ENCODE measurements at regions not wholly inside any gene's neighbourhood (a gene's known extent, or its start where the extent isn't known, plus 50 kb on each side); places are given as distances from the start of the nearest gene placed in this dataset.
"Not testable (repeated sequence)": the region's sequence is repeated elsewhere in the genome, so short reads cannot be mapped to it uniquely, and the experiment has no call there.

- 45 to 77% methylated on average over 6 to 42 of the region's 42 CpGs for WGBS, 2 donors (ENCODE audit: low coverage in 1 of 2)
- Histone ChIP-seq H3K9me3 (no peaks in the 10 kb centered on the region), H3K36me3 (no peaks in the 10 kb centered on the region), H3K27me3 (peaks cover 10% of the 10 kb centered on the region), H3K4me3 (peak overlapping the region in 2 of 4 donors; percentile 17 to 35), H3K27ac (no peak overlapping the region), H3K4me1 (peaks cover 0 to 11% (median 6%) of the 10 kb centered on the region in 4 donors)
- no peak for DNase-seq
- TF ChIP-seq POLR2AphosphoS5 (IDR thresholded peaks at IDR 0.05) (no peak), CTCF (IDR thresholded peaks at IDR 0.05) (peak in 2 of 5 experiments; percentile 31 to 36)
- intact Hi-C loops (cut with DNase I; ENCODE audit: low total_unique reads) (no loop called here), in situ Hi-C loops (cut with MboI; ENCODE audit: low pct_ligation_motif_present in 1 of 4, low pct_unique_long_range_greater_than_20kb in 1 of 4, low sequenced_read_pairs in 3 of 4) (no loop called here)
Observed at GRCh38 chr11:67732045-67732787, 57.8 kb upstream of the ALDH3B2 start.

- no peak overlapping the region for H3K27ac ChIP-seq
- H3K4me1 ChIP-seq = peaks cover 0 to 12% (median 6%) of the 10 kb centered on the region in 4 donors
- H3K27me3 ChIP-seq = peaks cover 10% of the 10 kb centered on the region
- intact Hi-C loops (cut with DNase I; ENCODE audit: low total_unique reads) (no loop called here), in situ Hi-C loops (cut with MboI; ENCODE audit: low pct_ligation_motif_present in 1 of 4, low pct_unique_long_range_greater_than_20kb in 1 of 4, low sequenced_read_pairs in 3 of 4) (no loop called here)
- H3K4me3 ChIP-seq = peak overlapping the region in 2 of 4 donors; percentile 17 to 35
- no peaks in the 10 kb centered on the region for H3K36me3 ChIP-seq
- WGBS, 2 donors (ENCODE audit: low coverage in 1 of 2) = 21 to 50% methylated on average over 4 to 13 of the region's 14 CpGs
- DNase-seq = no peak
- TF ChIP-seq CTCF (IDR thresholded peaks at IDR 0.05) = no peak
- no peak for TF ChIP-seq POLR2A (IDR thresholded peaks at IDR 0.05)
- no peak for TF ChIP-seq EP300 (IDR thresholded peaks at IDR 0.05; ENCODE audit: low read depth)
- TF ChIP-seq POLR2AphosphoS5 (IDR thresholded peaks at IDR 0.05) = no peak
- no peaks in the 10 kb centered on the region for H3K9me3 ChIP-seq
Observed at GRCh38 chr11:67731583-67731982, 57.2 kb upstream of the ALDH3B2 start.

- peaks cover 0 to 12% (median 6%) of the 10 kb centered on the region in 4 donors for H3K4me1 ChIP-seq
- 55% methylated on average over 3 of the region's 3 CpGs; no CpG with 5 or more reads in 1 of the 2 donors for WGBS, 2 donors (ENCODE audit: low coverage in 1 of 2)
- H3K9me3 ChIP-seq; H3K4me3 ChIP-seq; DNase-seq; H3K27ac ChIP-seq; H3K36me3 ChIP-seq; in situ Hi-C loops (cut with MboI; ENCODE audit: low pct_ligation_motif_present in 1 of 4, low pct_unique_long_range_greater_than_20kb in 1 of 4, low sequenced_read_pairs in 3 of 4); H3K27me3 ChIP-seq; intact Hi-C loops (cut with DNase I; ENCODE audit: low total_unique reads): not testable (repeated sequence)
Observed at GRCh38 chr11:67728163-67728571, 53.7 kb upstream of the ALDH3B2 start.

GRCh38 chr11:67727066-67728040 is 52.9 kb upstream of the ALDH3B2 start:
- peaks cover 0 to 12% (median 6%) of the 10 kb centered on the region in 4 donors for H3K4me1 ChIP-seq
- WGBS, 2 donors (ENCODE audit: low coverage in 1 of 2) = 49 to 56% methylated on average over 2 to 18 of the region's 19 CpGs
- intact Hi-C loops (cut with DNase I; ENCODE audit: low total_unique reads); H3K4me3 ChIP-seq; in situ Hi-C loops (cut with MboI; ENCODE audit: low pct_ligation_motif_present in 1 of 4, low pct_unique_long_range_greater_than_20kb in 1 of 4, low sequenced_read_pairs in 3 of 4); H3K36me3 ChIP-seq; H3K9me3 ChIP-seq; DNase-seq; H3K27me3 ChIP-seq; H3K27ac ChIP-seq: not testable (repeated sequence)

Small RNA genes in the stretch of these regions (small RNA-seq; reads per million reads assigned to genes)
- 0 reads per million in 4 donors for gene AP003385.4
- 0 reads per million in 4 donors for gene AP003716.2
- 0 reads per million in 4 donors for gene RNU6-46P
